ENCODE measurements at regions not wholly inside any gene's neighbourhood (a gene's known extent, or its start where the extent isn't known, plus 50 kb on each side); places are given as distances from the start of the nearest gene placed in this dataset.

DNA sequence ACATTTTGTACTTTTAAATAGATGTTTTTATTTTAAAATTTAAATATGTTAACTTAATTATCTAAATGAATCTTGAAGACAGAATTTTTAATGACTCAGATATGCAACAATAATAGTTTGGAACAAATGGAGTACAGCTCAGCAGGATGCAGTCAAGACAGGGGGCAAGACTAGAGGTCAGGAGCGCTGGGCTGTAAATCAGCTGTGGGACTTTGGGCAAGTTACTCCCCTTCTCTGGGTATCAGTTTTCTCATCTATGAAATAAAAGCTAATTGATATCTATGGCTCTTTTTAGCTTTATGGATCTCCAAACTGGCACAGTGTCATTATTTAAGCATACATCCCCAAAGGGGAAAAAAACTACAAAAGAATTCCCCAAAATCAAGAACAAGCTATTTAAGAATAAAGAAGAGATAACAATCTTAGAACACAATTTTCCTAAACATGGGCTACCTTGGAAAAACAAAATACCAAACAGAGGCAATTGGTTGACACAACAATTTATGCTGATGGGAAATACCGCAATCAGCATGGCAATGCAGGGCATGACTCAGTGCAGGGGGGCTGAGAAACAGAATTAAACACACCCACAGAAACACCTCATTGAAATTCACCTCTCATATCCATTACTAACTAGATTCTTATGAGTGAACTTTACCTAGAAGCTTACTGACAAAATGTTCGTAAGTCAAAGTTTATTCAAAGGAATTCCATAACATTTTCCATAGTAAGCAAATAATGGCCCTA is 188.2 kb downstream of the SIM1 start:
- Histone ChIP-seq H3K36me3 (no peaks in the 10 kb centered on the region), H3K27ac (no peak overlapping the region), H3K4me3 (no peak overlapping the region), H3K4me1 (no peaks in the 10 kb centered on the region), H3K9me3 (no peaks in the 10 kb centered on the region), H3K27me3 (ENCODE audit: low read depth) (no peaks in the 10 kb centered on the region)
- intact Hi-C loops (cut with DNase I): no loop called here
- TF ChIP-seq CTCF (IDR thresholded peaks at IDR 0.05): no peak
- ATAC-seq (no peak), DNase-seq (no peak)

DNA sequence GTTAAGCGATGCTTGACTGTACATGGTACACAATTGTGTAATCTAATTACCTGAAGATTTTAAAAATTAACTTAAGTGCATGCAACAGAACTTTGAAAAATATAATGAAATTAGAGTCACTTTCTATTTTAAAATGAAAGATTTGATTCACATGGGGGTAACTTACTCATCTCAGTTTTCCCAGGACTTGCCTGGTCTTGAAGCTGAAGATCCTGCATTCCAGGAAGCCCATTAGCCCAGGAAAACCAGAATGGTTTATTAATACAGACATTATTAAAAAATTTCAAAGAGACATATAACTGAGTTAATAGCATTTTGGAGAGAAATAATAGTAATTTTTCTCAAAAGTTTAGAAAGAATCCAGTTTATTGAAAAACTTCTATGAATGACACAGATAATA is 190.6 kb downstream of the SIM1 start:
- DNase-seq (no peak), ATAC-seq (no peak)
- no peak overlapping the region for H3K27ac ChIP-seq
- no peak for TF ChIP-seq CTCF (IDR thresholded peaks at IDR 0.05)
- no peaks in the 10 kb centered on the region for H3K4me1 ChIP-seq
- H3K4me3 ChIP-seq: no peak overlapping the region
- H3K36me3 ChIP-seq: no peaks in the 10 kb centered on the region
- intact Hi-C loops (cut with DNase I): no loop called here
- no peaks in the 10 kb centered on the region for H3K9me3 ChIP-seq
- H3K27me3 ChIP-seq (ENCODE audit: low read depth): no peaks in the 10 kb centered on the region

- Histone ChIP-seq H3K27me3 (ENCODE audit: low read depth) (no peaks in the 10 kb centered on the region), H3K36me3 (no peaks in the 10 kb centered on the region), H3K9me3 (no peaks in the 10 kb centered on the region), H3K4me1 (no peaks in the 10 kb centered on the region), H3K27ac (no peak overlapping the region), H3K4me3 (no peak overlapping the region)
- ATAC-seq (no peak), DNase-seq (no peak)
- intact Hi-C loops (cut with DNase I): no loop called here
- TF ChIP-seq CTCF (IDR thresholded peaks at IDR 0.05): no peak
These were observed 193.1 kb downstream of the SIM1 start for GRCh38 chr6:100271625-100272024.

DNA sequence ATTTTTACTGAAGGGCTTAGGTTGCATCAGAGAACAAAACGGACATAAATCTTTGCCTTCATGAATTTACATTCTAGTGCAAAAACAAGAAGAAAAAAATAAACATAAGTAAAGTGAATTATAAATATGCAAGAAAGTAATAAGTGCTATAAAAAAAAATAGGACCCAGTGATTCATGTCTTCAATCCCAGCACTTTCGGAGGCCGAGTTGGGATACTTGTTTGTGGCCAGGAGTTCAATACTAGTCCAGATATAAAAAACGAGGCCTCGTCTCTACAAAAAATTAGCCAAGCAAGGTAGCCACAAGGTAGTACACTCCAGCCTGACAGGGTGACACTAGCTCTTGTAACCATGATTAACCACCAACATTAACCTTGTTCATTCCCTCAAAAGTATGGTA is 193.5 kb downstream of the SIM1 start:
- Histone ChIP-seq H3K4me1 (no peaks in the 10 kb centered on the region), H3K36me3 (no peaks in the 10 kb centered on the region), H3K4me3 (no peak overlapping the region), H3K9me3 (no peaks in the 10 kb centered on the region), H3K27ac (no peak overlapping the region), H3K27me3 (ENCODE audit: low read depth) (no peaks in the 10 kb centered on the region)
- no peak for DNase-seq
- ATAC-seq: no peak
- TF ChIP-seq CTCF (IDR thresholded peaks at IDR 0.05): no peak
- intact Hi-C loops (cut with DNase I): no loop called here

GRCh38 chr6:100269189-100269588 is 195.5 kb downstream of the SIM1 start:
- H3K9me3 ChIP-seq: no peaks in the 10 kb centered on the region
- DNase-seq (no peak), ATAC-seq (no peak)
- H3K4me3 ChIP-seq: no peak overlapping the region
- no peak for TF ChIP-seq CTCF (IDR thresholded peaks at IDR 0.05)
- no peaks in the 10 kb centered on the region for H3K27me3 ChIP-seq (ENCODE audit: low read depth)
- H3K4me1 ChIP-seq: no peaks in the 10 kb centered on the region
- intact Hi-C loops (cut with DNase I): no loop called here
- H3K27ac ChIP-seq: no peak overlapping the region
- H3K36me3 ChIP-seq: no peaks in the 10 kb centered on the region
